ENCODE measurements at regions not wholly inside any gene's neighbourhood (a gene's known extent, or its start where the extent isn't known, plus 50 kb on each side); places are given as distances from the start of the nearest gene placed in this dataset.
"Not testable (repeated sequence)": the region's sequence is repeated elsewhere in the genome, so short reads cannot be mapped to it uniquely, and the experiment has no call there.

DNA sequence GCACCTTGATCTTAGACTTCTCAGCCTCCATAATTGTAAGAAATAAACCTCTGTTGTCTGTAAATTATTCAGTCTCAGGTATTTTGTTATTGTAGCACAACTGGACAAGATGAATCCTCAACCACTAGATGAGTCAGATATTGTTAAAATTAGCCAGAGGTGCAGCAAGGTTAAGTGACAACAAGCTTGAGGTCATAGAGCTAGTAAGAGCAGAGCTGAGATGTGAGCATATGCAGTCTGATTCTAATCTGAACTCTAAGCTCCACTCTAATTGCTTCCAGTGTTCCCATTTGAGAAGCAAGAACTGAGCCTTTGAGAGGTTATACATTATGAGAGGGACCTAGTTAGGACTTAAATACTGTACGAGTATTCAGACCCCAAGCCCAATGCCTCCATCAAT lies 93.1 kb downstream of the FZD1 start:
- no peak for DNase-seq

DNA sequence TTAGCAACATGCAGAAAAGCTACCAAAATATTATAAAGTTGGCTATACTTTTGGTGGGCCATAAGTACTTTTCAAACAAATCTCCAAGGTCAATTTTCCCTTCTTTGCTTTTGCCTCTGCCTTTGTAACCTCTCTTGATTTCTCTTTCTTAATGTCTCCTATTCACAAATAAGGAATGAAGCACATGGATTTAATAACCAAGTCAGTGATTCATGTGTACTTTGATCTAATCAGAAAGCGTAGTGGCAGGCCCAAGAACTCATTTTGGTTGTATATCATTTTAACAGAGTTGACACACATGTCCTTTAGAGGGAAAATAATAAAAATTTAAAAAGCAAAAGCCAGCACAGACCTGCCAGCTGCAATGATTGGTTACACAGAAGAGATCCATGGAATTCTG lies 93.7 kb downstream of the FZD1 start:
- no peak for DNase-seq

DNA sequence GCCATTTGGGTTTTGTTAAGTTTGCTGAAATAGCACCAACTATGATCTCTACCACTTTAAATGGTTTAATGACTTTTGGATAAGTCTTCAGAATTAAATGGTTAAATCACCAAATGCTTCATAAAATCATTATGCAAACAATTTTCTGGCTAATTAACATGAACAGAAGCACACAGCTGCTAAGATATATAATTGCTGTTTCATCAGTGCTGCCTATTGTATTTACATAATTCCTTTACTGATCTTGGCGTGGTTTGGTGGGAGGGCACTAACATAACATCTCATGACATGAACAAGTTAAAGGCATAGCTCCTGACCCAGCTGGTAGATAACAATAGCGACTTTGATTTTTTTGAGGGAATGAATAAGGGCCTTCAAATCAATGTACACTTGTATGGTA lies 94.1 kb downstream of the FZD1 start:
- no peak for DNase-seq

- not testable (repeated sequence) for DNase-seq
These were observed 100.9 kb downstream of the FZD1 start for GRCh38 chr7:91365097-91365496.

DNA sequence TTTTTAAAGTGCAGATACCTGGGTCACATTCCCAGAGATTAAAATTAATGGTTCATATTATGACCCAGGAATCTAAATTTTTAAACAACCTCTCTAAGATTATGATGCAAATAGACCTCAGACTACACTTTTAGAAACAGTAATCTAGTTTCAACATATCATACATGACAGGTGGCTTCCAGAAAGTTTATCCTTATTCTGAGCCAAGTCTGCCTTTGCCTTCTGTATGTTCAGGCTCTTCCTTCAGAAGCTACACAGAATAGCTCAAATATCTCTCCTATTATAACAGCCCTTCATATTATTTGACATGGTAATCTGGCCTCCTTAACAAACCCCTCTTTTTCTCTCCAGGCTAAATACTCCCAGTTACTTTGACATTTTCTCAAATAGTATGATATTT lies 101.9 kb downstream of the FZD1 start:
- DNase-seq, result no peak

- no peak for DNase-seq
These were observed 103.8 kb downstream of the FZD1 start for GRCh38 chr7:91367812-91368578.

GRCh38 chr7:91372323-91372722 lies 108.1 kb downstream of the FZD1 start:
- no peak for DNase-seq

DNA sequence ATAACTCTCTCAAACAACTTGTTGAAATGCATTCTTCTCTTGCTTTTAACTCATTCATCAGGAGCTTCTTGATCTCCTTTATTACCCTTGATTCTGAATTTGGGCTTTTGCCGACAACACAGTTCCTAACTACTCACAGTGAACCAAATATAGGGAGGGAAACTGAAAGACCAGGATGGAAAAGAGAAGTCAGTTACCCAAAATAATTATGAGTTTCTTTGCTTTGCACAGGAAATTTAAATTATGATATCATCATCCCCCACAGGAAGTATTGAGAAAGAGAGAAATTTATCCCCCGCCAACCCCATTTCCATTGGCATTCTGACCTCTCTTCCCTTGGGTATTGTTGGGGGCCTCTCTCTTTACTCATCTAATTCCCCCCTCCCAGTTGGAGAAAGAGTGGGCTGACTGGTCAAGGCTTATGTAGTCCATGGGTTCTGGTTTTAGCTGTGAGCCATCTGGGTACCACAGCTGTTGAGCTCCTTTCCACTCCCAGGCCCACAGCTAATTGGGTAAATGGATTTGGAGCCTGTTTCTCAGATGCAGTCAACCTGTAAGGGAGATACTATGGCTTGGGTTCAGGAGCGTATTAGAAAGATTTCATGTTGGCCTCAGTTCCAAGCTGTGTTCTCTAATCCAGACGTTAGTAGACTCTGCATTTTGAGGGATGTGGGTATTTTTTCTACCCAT lies 109.0 kb downstream of the FZD1 start:
- no peak for DNase-seq

DNA sequence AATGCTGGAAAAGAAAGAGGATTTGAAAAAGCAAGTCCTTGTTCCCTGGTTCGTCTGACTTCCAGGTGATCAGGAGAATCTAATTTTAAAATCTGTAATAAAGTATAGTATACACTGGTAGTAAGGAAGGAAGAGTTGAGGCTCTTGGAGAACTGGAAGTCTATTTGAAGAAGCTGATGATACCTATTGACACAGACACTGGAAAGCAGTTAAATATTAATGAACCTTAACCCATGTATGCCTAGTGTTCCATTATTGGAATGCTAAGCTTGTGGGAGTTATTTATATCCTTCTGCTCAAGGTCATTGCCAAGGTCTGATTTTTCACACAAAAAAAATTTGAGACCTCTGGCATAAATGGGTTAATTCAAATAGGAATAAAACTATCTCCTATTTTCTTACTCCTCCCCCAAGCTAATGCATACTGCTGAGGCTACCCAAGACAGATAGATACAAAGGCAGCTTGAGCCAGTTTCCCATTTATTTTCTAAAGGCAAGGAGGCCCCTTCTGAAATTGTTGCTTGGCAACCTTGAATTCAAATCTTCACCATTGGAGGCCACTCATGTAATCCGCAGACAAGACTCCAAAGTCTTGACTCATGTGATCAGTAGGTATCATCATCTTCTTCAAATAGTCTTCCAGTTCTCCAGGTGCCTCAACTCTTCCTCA lies 110.2 kb downstream of the FZD1 start:
- DNase-seq, result no peak

GRCh38 chr7:91375378-91375777 lies 111.1 kb downstream of the FZD1 start:
- DNase-seq, result no peak

GRCh38 chr7:91378131-91378530 lies 113.9 kb downstream of the FZD1 start:
- no peak for DNase-seq

GRCh38 chr7:91379236-91379635 lies 115.0 kb downstream of the FZD1 start:
- no peak for DNase-seq

GRCh38 chr7:91379991-91380390 lies 115.8 kb downstream of the FZD1 start:
- no peak for DNase-seq

DNA sequence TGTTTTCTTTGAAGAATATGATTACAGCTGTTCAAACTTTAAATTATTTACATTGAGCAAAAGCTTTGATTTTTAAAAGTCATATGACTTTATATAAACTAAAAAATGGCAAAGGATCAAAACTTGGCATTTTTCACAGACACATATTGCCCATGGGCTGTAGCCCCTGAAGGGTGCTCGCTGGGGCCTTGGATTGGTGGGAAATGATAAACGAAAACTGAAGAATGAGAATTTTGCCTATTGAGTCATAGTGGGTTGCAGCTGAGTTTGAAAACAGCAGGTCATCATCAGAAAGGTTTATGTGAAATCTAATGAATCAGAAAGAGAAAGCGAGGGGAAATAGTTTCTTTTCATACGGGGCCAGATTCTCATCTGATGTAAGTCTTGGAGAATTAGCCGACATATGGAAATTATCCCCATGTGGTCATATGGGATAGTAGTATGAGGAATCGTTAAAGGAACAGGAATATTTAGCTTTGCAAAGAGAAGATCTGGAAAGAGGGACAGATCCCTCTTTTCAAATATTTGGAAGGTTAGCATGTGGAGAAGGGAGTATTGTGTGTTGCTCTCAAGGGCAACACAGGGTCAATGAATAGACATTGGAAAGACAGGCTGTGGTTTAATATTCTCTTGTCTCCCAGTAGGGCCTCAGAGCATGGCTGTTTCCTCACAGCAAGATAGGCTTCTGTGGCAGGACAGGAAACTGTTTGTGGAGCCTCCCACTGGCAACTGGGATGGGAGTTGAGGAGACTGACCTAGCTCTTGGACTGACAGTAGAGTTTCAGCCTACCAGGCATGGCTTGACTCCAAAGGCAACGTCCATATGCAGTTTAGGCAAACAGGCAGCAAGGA lies 119.0 kb downstream of the FZD1 start:
- DNase-seq, result no peak

DNA sequence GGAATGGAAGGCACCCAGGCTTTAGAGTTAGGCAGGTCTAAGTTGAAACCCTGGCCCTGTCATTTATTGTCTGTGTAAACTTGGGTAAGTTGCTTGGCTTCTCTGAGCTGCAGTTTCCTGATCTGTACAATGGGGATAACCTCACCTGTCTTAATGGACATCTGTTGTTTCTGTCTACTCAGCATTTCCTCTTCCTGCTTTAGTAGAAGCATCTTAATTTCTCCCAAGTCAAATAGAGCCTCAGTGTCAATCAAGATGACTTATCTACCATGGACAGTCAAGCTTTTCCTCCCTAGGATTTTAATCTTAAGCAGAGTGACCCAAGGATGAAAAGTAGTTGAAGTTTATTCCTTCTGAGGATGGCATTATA lies 119.7 kb downstream of the FZD1 start:
- DNase-seq, result no peak

DNA sequence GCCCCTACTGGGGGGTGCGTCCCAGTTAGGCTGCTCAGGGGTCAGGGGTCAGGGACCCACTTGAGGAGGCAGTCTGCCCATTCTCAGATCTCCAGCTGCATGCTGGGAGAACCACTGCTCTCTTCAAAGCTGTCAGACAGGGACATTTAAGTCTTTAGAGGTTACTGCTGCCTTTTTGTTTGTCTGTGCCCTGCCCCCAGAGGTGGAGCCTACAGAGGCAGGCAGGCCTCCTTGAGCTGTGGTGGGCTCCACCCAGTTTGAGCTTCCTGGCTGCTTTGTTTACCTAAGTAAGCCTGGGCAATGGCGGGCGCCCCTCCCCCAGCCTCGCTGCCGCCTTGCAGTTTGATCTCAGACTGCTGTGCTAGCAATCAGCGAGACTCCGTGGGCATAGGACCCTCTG lies 130.5 kb downstream of the FZD1 start:
- not testable (repeated sequence) for DNase-seq

DNA sequence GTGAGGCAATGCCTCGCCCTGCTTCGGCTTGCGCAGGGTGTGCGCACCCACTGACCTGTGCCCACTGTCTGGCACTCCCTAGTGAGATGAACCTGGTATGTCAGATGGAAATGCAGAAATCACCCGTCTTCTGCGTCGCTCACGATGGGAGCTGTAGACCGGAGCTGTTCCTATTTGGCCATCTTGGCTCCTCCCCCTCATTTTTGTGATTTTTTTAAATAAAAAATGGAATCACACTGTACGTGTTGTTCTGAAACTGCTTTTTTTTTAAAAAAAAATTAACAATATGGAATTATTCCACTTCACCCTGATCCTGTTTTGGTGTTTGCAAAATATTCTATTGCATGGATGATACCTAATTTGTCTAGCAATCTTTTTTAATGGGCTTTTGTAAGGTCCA lies 131.1 kb downstream of the FZD1 start:
- not testable (repeated sequence) for DNase-seq

DNA sequence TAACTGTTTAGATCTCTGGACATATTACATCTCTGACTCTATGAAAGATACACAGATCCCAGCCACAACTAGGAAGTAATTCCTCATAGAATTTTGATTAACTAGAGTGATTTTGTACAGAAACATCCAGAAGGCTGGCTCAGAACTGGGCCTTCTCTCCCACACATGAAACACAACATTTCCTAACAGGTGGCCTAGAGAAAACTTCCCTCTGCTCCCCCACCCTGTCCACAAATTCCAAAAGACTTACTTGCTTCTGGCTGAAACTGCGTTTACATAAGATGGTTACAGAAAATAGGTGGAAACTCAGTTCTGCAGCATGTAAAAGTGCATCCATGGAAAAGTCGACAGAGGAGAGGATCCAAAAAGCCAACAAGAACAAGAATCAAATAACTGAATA lies 132.9 kb downstream of the FZD1 start:
- DNase-seq, result no peak

DNA sequence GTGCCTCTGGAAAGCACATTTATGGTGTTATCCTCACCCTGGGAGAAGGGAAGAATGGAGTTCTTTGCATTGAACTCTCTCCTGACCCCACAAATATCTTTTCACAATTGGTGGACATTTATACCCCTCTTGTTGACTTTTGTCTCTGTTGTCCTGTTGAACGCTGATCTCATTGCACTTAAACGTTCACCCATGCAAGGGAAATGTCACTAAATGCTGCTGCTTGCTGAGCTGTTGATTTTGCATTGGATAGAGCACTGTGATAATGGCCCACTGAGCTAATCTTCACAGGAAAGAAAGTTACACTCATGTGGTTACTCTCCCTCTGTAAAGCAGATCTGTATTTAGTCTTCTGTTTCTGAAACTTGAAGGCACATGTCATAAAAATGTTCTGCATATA lies 133.4 kb downstream of the FZD1 start:
- peak; percentile 31 for DNase-seq

DNA sequence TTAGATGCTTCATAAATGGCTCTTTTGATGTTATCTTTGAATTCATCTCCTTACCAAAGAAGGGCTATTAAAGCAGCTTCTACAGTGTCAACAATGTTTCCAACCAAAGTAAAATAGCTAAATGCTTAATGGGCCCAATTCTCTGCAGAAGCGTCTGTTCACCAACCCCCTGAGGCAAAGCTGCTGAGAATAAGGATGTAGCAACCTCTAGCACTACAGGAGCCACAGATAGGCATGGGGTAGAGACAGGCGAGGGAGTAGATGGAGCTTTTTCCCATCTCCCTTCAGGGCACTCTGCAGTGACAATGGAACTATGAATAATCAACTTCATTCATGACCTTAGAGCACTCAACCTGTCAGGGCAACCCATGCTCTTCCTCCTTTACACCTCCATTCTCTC lies 134.1 kb downstream of the FZD1 start:
- DNase-seq, result no peak

DNA sequence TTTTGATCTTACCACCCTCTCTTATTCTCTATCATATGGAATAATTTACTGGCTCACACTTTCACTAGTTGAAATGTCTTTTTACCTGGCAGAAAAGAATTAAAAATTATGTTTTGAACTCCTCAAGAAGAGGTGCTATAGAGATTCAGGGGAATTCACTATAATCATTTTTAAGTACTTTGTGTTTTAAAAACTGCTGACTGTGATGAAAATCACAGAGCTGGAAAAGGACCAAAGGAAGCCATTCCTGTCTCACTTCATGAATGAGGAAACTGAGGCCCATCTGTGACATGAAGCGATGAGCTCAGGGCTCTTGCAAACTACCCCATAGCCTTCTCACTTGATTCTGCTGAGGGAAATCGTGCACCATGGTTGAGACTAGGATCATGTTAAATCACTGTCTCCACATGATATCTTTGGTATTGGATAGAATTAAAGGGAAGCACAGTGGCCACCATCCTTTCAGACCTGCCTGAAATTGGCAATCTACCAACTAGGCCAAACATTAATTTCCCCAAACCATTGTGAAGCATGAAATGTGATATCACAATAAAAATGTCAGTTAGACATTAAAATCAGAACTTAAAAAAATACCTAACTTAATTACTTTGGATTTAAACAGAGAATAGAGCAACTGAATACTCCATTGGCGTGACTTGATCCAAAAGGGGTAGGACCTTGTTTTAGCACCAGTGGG lies 141.0 kb downstream of the FZD1 start:
- DNase-seq, result no peak

- DNase-seq, result not testable (repeated sequence)
These were observed 141.6 kb downstream of the FZD1 start for GRCh38 chr7:91405873-91406272.

DNA sequence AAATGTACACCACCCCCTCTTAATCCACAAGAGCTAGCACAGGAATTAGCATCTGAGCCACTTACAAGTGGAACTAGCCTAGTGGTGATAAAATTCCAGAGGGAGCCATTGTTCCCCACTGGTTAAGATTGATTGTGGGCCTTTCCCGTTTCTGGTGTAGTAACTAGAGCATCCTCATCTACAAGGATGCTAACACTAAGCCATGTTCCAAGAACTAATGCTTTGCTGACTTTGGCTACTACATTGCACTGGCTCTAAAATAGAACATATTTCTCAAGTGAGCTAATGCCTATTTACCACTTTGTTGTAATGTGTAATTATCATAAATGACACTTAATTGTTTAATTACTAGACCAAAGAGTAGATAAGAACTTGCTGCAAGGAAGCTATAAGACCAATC lies 143.7 kb downstream of the FZD1 start:
- DNase-seq, result no peak

Measured in NCI-H510A (cell line).